ENCODE measurements at regions not wholly inside any gene's neighbourhood (a gene's known extent, or its start where the extent isn't known, plus 50 kb on each side); places are given as distances from the start of the nearest gene placed in this dataset.

GRCh38 chr5:93279296-93279963, 301.6 kb downstream of the NR2F1-AS1 start:
- no peak for TF ChIP-seq CTCF (IDR thresholded peaks at IDR 0.05)
- no peaks in the 10 kb centered on the region for H3K4me1 Mint-ChIP-seq (ENCODE audit: low read depth)
- H3K27me3 Mint-ChIP-seq, result peaks cover 1% of the 10 kb centered on the region
- H3K36me3 Mint-ChIP-seq (ENCODE audit: low read depth), result no peaks in the 10 kb centered on the region
- ChIA-PET POLR2A (no interaction called here), CTCF (no interaction called here)
- intact Hi-C loops (cut with micrococcal nuclease), result no loop called here
- no peak for ATAC-seq
- no peaks in the 10 kb centered on the region for H3K9me3 Mint-ChIP-seq
- no peak overlapping the region for H3K27ac Mint-ChIP-seq
- no peak overlapping the region for H3K4me3 Mint-ChIP-seq
- no peak for DNase-seq

GRCh38 chr5:93278896-93279295, 302.1 kb downstream of the NR2F1-AS1 start:
- H3K4me1 Mint-ChIP-seq (ENCODE audit: low read depth), result no peaks in the 10 kb centered on the region
- no peak for ATAC-seq
- no peak for TF ChIP-seq CTCF (IDR thresholded peaks at IDR 0.05)
- ChIA-PET POLR2A (no interaction called here), CTCF (no interaction called here)
- H3K27ac Mint-ChIP-seq, result no peak overlapping the region
- H3K9me3 Mint-ChIP-seq, result no peaks in the 10 kb centered on the region
- H3K36me3 Mint-ChIP-seq (ENCODE audit: low read depth), result no peaks in the 10 kb centered on the region
- no peak overlapping the region for H3K4me3 Mint-ChIP-seq
- intact Hi-C loops (cut with micrococcal nuclease), result no loop called here
- no peak for DNase-seq
- H3K27me3 Mint-ChIP-seq, result peaks cover 1% of the 10 kb centered on the region

- ATAC-seq (no peak), DNase-seq (no peak)
- no peaks in the 10 kb centered on the region for H3K4me1 Mint-ChIP-seq (ENCODE audit: low read depth)
- no peaks in the 10 kb centered on the region for H3K36me3 Mint-ChIP-seq (ENCODE audit: low read depth)
- intact Hi-C loops (cut with micrococcal nuclease), result no loop called here
- POLR2A ChIA-PET, result no interaction called here
- H3K4me3 Mint-ChIP-seq, result no peak overlapping the region
- H3K9me3 Mint-ChIP-seq, result no peaks in the 10 kb centered on the region
- CTCF ChIA-PET, result no interaction called here
- H3K27me3 Mint-ChIP-seq, result no peaks in the 10 kb centered on the region
- H3K27ac Mint-ChIP-seq, result no peak overlapping the region
- no peak for TF ChIP-seq CTCF (IDR thresholded peaks at IDR 0.05)
Measured at GRCh38 chr5:93277051-93277450, 304.0 kb downstream of the NR2F1-AS1 start.

GRCh38 chr5:93275376-93275775, 305.6 kb downstream of the NR2F1-AS1 start:
- no peak overlapping the region for H3K4me3 Mint-ChIP-seq
- H3K4me1 Mint-ChIP-seq (ENCODE audit: low read depth), result no peaks in the 10 kb centered on the region
- H3K36me3 Mint-ChIP-seq (ENCODE audit: low read depth), result no peaks in the 10 kb centered on the region
- H3K27ac Mint-ChIP-seq, result no peak overlapping the region
- CTCF ChIA-PET, result no interaction called here
- H3K27me3 Mint-ChIP-seq, result no peaks in the 10 kb centered on the region
- no peaks in the 10 kb centered on the region for H3K9me3 Mint-ChIP-seq
- TF ChIP-seq CTCF (IDR thresholded peaks at IDR 0.05), result no peak
- ATAC-seq, result no peak
- DNase-seq, result no peak
- POLR2A ChIA-PET, result no interaction called here
- intact Hi-C loops (cut with micrococcal nuclease), result no loop called here

- ATAC-seq, result no peak
- Mint-ChIP-seq H3K4me3 (no peak overlapping the region), H3K9me3 (no peaks in the 10 kb centered on the region), H3K36me3 (ENCODE audit: low read depth) (no peaks in the 10 kb centered on the region), H3K27me3 (no peaks in the 10 kb centered on the region), H3K4me1 (ENCODE audit: low read depth) (no peaks in the 10 kb centered on the region), H3K27ac (no peak overlapping the region)
- CTCF ChIA-PET, result no interaction called here
- no peak for TF ChIP-seq CTCF (IDR thresholded peaks at IDR 0.05)
- POLR2A ChIA-PET, result interaction anchor here (0.6 kb wide), 1 partner anchor 323 kb away, joined by 3 read pairs; no protein-coding TSS in a partner anchor
- no peak for DNase-seq
- intact Hi-C loops (cut with micrococcal nuclease), result no loop called here
Measured at GRCh38 chr5:93274291-93274690, 306.7 kb downstream of the NR2F1-AS1 start.

Measured in activated CD8-positive, alpha-beta T cell treated with anti-CD3 and anti-CD28 coated beads for 36 hours (primary cell).